HG03432 (cell line): ENCODE measurements at regions not wholly inside any gene's neighbourhood (a gene's known extent, or its start where the extent isn't known, plus 50 kb on each side); places are given as distances from the start of the nearest gene placed in this dataset.

Source experiments
- ATAC-seq: cut with Tn5 transposase; IDR thresholded peaks from one replicate; pipeline ENCODE4 v1.9.1; 2021; ENCODE audit warnings: mild to moderate bottlenecking, moderate library complexity; ENCODE audit not compliant: unreplicated experiment

DNA sequence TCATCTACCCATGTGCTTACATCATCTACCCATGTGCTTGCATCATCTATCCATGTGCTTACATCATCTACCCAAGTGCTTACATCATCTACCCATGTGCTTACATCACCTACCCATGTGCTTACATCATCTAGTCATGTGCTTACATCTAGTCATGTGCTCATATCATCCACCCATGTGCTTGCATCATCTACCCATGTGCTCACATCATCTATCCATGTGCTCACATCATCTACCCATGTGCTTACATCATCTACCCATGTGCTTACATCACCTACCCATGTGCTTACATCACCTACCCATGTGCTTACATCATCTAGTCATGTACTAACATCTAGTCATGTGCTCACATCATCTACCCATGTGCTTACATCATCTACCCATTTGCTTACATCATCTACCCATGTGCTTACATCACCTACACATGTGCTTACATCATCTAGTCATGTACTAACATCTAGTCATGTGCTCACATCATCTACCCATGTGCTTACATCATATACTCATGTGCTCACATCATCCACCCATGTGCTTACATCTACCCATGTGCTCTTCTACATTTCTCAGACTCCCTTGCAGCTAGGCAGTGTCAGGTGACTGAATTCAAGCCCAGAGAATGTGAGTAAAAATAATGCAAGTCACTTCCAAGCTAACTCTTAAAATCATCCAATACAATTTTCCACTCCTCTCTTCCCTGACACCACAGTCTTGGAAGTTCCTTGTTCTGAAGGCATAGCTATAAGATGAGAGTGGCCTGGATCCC is 196.8 kb downstream of the CBLN1 start:
- no peak for ATAC-seq

DNA sequence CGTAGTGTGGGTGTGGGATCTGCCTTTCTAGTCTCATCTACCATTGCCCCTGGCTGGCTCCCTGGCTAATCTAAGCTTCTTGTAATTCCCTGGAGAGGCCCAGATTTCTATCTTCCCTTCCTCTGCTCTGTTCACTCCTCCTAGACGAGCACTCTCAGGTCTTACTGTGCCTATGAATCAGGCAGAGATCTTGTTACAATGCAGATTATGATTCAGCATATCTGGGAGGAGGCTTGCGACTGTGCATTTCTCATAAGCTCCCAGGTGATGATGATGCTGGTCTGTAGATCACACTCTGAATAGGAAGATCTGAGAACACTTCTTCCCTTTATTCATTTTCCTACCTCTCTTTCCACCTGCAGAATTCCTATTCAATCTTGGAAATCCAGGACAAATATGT is 200.1 kb downstream of the CBLN1 start:
- ATAC-seq: no peak

DNA sequence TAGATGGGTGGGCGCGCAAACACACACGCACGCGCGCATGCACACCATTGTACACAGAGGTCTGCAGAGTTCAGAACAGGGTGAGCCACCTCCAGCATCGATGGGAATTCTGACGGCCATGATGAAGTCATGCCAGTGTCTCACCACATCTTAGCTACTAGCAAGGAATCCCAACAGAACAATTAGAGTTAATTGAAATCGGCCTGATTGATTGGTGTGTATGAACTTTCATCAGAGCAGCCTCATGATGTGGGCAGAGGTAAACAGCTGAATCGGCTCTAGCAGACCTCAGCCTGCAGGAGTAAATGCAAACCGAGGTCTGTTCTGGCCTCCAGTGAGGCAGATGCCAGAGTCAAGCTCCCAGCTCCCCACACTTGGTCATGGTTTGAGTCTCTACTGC is 200.6 kb downstream of the CBLN1 start:
- ATAC-seq: no peak

DNA sequence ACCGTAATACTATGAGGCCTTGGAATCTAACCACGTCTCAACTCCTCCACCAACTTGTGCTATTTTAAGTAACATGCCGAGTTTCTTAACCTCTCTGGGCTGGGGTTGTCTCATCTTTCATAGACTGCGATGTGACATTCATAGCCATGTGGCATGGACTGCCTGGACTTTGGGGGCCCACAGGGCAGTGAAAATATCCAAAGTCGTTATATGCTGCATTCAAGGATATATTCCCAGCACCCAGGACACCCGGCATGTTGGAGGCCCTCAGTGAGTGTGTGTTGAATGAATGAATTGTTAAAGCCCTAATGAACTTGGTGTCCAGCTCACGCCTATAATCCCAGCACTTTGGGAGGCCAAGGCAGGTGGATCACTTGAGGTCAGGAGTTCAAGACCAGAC is 203.1 kb downstream of the CBLN1 start:
- ATAC-seq: no peak

DNA sequence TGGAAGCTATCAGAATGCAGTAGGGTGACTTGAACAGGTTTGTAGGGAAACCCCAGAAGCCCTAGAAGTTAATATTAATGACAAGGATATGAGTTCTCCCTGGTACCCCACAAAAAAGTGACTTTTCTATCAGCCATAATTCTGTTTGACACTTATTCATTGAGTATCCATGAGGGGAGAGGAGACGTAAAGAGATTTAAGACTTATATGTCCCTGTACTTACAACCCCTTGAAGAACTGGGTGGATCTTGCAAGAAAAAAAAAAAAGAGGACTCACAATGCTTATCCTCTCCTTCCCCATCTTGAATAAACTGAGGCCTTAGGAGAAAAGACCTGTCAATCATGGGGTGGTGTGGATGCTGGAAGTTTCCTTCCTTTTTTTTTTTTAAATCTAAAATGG is 203.5 kb downstream of the CBLN1 start:
- no peak for ATAC-seq

DNA sequence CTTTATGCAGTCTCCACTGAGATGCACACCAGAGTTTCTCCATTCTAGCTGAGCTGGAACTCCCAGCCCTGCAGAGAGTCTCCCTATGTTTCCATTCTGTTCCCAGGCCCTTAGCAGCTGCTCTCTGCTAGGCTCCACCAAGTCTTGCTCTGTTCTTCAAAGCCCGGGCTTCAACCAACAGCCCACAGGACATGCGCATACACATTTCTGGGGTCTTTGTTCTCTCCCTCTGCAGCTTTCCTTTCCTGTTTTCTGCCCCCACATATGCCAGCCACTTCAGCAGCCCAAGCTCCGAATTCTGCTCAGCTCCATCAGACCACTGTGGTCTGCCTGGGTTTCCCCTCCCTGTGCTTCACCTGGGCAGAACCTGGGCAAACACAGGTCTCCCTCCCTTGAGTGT is 205.9 kb downstream of the CBLN1 start:
- ATAC-seq: no peak

DNA sequence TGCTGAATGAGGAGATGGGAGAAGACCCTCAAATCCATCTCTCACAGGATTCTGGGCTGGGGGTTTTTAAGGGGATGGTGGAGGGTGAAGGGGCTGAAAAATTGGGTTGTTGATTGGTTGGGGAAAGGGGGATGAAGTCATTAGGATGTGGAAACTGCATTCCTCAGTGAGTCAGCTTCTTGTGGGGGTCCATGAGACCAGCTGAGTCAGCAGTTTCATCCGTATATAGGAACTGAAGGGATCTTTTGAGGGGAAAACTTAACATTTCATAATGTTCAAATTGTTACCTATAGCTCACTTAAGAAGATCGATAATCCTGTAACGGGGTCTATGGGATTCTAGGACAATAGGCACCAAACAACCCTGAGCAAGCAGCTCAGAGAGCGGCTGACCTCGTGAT is 213.4 kb downstream of the CBLN1 start:
- no peak for ATAC-seq

DNA sequence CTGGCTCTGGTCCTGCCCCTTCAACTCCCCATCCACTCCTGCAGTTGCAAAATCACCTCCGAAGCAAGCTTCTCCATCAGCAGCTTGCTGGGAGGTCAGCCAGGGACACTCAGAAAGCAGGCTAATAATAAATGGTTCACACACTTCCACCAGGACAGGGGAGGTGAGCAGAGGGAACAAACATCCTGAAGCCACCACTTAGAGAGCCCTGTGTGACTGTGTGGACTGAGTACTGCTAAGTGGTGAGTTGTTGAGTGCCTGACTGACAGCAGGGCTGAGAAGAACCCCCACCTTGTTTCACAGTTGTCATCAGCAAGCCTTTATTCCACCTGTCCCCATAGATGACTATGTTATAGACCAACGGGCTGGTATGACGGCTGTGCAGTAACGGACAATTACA is 213.9 kb downstream of the CBLN1 start:
- ATAC-seq: no peak

DNA sequence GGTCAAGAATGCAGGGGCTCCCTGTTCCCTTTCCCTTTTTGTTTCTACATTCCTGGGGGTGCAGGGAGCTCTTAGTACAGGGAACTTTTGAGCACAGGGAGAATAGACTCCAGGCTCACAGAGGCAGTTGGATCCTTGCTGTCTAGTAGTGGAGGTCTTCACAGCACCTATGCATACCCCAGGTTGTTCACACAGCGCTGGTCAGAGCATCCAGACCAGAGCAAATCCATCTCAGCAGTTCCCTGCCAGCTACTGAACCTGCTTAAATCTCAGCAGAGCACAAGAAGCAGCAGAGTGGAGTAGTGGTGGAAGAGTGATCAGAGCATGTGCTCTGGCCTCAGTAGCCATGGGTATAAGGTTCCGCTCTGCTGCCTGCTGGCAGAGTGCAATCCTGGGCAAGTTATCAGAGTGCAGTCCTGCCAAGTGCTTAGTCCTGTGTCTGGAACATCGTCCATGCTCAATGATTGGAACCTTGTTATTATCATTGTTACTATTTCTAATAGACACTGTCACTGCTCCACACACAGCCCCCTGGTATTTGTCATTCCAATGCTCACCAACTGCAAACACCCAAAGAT is 220.4 kb downstream of the CBLN1 start:
- ATAC-seq: no peak

DNA sequence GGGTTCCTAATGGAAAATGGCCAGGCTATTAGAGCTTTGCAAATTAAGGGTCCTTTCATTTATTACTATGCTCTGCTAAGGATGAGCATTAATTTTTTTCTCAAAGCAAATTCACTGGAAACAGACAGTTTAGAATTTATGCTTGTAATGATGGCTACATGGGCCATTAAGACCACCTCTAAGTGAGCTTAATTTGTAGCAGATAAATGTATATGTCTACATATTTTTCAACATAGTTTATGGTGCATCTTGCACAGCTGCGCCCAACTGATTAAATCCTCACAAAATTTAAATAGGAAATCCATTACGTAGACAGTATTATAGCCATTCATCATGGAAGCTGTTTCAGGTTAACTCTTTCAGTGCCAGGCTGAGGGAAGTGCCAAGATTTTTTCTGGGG is 220.9 kb downstream of the CBLN1 start:
- no peak for ATAC-seq

DNA sequence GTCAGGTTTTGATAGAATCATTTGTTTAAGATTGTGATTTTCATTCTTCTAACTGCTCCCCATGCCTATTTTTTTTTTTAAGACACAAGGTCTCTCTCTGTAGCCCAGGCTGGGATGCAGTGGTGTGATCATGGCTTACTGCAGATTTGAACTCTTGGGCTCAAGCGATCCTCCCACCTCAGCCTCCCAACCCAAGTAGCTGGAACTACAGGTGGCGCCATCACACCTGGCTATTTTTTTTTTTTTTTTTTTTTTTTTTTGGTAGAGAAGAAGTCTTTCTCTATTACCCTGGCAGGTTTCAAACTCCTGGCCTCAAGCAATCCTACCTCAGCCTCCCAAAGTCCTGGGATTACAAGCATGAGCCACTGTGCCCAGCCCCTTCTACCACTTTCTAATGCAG is 223.3 kb downstream of the CBLN1 start:
- ATAC-seq: no peak

DNA sequence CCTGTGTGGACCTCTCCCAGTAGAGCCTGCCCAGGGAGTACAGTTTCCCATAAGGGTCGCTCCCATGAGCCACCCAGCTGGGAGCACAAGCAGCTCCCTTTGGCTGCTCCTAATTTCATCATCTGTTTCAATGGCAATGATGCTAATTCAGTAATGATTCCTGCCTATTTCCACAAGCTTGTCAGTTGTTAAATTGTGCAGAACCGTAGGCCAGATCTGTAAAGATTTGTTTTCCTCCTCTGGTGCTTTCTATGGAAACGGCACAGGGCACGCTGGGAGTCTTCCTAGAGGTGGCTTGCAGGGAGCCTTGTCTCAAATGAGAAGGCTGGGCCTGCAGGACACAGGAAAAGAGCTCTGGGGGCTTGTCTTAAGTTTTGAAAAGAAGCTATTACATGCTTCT is 223.7 kb downstream of the CBLN1 start:
- ATAC-seq: no peak

DNA sequence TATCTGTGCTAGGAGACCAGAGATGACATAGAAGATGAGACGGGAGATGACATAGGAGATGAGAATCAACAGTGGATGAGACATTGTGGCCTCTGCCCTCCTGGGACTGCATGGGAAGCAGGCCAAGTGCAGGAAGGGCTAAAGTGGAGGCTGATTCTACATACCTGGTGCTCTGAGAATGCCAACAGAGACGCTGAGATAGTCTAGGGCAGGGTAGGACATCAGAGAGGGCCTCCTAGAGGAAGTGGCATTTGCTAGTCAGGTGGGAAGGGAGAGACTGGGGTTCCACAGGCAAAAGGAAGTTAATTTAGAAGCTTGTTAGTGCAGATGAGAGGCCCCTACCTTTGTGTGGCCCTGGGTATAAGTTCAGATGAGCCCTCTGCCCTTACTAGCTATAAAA is 224.2 kb downstream of the CBLN1 start:
- ATAC-seq: no peak

DNA sequence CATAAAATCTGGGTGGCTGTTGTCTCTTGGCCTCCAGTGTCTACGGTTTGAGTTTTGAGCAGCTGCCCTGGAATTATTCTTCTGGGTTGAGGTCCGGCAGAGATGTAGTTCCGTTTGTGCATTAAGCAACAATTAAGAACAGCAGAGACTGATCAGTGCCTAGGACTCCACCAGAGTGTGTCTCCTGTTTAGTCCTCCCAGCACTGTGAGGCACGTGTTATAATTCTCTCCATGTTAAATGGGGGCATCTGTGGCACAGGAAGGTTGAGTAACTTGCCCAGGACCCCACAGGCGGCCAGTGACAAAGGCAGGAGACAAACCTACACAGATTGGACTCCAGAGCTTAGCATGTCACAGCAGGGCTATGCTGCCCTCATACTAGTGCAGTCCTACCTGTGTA is 225.1 kb downstream of the CBLN1 start:
- ATAC-seq: no peak

DNA sequence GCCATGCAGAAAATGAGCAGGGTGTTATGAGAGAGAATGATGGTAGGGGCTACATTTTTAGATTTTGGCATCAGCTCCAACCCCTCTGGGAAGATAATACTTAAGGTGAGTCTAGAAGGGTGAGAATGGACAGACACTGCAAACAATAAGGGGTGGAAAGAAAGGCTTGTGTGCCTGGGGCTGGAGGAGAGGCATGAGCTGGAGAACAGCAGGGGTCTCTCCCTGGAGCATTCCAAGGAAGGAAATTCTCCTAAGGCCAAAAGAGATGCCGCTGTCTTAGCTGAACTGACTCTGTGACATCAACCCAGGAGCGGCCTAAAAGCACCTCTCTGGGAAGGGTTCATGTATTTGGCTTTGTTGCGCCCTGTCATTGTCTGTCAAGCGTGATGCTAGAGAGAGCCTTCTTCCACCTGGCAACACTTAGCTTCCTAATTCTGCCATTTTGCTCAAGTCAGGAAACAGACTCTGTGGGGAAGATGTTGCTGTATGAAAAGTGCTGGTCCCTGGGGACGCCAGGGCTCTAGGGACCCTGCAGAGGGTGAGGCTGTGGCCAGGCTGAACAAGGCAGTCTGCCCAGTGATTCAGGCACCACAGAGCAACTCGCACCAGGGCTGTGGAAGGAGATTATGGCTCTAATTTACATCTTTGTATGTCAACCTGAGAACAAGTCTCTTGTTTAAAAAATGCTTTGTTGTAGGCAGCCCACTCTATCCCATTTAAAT is 225.7 kb downstream of the CBLN1 start:
- no peak for ATAC-seq

DNA sequence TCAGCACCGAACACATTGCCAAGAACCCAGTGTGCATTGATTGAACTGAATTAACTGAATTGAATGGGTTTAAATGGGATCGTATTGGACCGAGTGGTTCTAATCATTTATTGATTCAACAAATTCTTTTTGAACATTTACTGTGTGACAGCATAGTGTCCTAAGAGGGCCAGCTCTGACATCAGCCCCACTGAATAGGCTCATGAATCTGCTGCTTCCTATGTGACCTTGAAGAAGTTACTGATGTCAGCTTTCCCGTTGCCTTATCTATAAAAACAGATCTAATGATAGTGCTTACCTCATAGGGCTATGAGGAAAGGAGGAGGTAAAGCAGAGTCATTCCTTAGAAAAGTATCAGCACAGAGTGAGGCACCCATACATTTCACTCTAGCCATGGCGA is 226.3 kb downstream of the CBLN1 start:
- no peak for ATAC-seq

DNA sequence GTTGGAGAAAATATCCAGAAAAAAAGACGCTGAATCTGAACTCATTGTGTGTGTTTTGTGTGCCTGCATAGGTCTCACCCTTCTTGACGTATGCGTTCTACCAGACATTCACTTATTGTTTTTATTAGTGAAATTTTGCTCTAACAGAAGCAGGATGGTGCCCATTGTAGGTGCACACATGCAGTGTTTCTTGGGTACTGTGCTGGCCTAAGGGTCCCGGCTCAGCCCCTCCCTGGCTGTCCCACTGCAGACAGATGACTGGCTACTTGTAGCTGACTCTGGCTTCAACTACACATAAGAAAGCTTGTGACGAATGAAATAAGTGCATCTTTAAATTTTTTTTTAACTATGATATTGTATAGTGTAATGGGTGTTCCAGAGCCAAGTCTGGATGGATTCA is 227.0 kb downstream of the CBLN1 start:
- no peak for ATAC-seq

DNA sequence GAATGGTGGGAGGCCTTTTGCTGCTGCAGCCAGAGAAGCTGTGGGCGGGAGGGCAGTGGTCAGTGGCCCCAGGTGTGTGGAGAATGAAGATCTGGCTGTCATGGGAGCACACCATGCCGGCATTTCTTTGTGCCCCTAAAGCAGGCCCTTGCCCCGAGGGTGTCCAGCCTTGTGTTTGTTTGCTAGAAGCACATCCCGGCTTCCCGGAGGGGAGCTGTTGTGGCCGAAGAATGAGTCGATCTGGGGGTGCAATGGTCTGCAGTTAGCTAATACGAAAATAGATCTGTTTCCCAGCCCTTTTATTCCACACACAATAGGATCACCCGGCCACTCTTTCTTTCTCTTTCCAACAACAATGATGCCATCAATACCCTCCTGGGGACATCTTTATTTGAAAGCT is 228.8 kb downstream of the CBLN1 start:
- no peak for ATAC-seq

DNA sequence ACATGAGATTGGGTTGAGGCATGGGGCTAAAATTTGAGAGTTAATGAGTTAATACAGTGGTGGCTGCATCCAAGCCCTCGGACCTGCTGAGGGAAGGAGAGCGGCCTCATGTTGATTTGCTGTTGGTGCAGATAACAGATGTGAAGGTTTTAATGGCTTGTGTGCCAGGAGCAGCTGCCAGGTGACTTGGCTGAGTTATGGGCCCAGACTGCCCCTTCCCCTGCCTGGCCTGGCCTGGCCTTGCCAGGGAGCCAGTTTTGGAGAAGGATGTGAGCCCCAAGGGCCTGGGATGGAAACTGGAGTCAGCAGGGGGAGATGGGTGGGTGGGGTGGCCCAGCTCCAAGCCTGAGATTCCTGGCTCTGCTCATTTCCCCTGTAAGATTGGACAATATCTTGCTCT is 230.1 kb downstream of the CBLN1 start:
- no peak for ATAC-seq

DNA sequence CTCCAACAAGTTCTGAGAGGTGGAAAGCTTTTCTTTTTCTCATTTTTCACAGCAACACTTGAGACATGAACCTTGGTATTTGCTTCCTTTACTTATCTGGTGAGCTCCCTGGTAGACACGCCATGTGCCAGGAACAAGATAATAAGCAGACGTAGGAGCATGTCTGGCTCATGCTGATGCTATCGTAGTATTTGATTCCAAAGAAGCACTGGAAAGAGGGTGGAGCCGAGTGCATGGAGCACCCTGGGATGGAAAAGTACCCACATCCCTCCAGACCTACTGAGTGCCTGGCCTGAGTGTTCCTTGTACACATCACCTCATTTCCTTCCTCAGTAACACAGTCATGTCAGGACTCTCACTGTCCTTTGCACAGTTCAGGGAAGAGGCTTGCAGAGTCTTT is 231.0 kb downstream of the CBLN1 start:
- ATAC-seq: no peak

DNA sequence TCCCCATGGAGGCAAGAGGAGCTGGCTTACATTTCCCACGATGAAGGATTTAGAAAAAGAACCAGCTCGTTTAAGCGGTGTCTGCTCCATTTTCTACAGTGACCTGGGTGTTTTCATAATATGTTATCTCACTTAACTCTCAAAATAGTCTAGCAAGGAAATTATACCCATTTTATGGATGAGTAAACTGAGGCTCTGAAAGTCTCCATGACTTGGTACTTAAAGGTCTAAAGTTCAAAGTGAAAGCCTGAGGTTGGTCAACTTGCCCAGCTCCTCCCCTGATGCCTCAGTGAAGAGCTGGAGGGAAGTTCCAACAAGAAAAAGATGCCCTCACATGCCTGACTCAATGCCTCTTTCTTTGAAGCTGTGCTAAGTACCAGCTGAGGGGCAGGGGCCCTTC is 232.0 kb downstream of the CBLN1 start:
- no peak for ATAC-seq

DNA sequence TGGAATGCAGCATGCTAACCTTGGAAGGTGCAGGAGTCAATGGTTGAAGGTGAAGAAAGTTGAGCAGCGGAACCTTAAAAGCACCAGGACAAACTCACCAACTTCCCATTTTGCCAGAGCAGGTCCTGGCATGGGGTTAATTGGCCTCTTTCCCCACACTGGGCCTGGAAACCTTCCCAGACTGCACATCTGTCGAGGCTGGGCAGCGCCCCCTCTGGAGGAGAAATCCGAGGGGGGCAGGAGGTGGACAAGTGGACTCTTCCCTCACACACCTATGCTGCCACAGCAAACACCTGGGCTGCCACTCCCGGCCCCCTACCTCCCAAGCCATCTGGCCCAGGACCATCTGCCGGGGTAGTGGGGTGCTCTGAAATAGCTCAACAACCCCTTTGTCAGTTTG is 232.4 kb downstream of the CBLN1 start:
- ATAC-seq: no peak
